ENCODE measurements at regions not wholly inside any gene's neighbourhood (a gene's known extent, or its start where the extent isn't known, plus 50 kb on each side); places are given as distances from the start of the nearest gene placed in this dataset.

GRCh38 chr3:72190050-72190449 is 405.1 kb upstream of the PROK2 start:
- H3K36me3 Mint-ChIP-seq (ENCODE audit: low read depth): no peaks in the 10 kb centered on the region

DNA sequence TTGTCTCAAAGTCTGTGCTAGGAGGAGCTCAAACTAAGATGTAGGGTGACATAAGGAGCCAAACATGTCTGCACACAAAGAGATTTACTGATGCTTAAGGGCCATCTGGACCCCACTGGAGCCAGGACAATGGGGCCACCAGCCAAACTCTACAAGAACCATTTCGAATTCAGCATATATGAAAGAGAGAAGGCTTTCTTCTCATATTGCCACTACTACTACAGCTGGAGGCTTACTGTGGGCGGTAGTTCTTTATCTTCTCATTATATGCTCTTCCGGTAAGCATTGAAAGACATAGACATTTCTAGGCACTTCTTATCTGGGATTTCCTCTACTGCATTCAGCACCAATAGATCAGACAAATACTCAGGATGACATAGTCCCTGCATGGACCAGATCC is 404.4 kb upstream of the PROK2 start:
- Mint-ChIP-seq H3K36me3 (ENCODE audit: low read depth) (no peaks in the 10 kb centered on the region), H3K27ac (no peak overlapping the region), H3K4me3 (no peak overlapping the region), H3K9me3 (no peaks in the 10 kb centered on the region), H3K27me3 (peaks cover 7% of the 10 kb centered on the region), H3K4me1 (peaks cover 8% of the 10 kb centered on the region)
- no peak for ATAC-seq (replicated peaks)

More at GRCh38 chr3:72190050-72190449, 405.1 kb upstream of the PROK2 start:
- no peak for ATAC-seq (replicated peaks)
- no peak overlapping the region for H3K27ac Mint-ChIP-seq
- H3K27me3 Mint-ChIP-seq: peaks cover 7% of the 10 kb centered on the region
- no peaks in the 10 kb centered on the region for H3K9me3 Mint-ChIP-seq
- H3K4me3 Mint-ChIP-seq: no peak overlapping the region
- peaks cover 8% of the 10 kb centered on the region for H3K4me1 Mint-ChIP-seq

DNA sequence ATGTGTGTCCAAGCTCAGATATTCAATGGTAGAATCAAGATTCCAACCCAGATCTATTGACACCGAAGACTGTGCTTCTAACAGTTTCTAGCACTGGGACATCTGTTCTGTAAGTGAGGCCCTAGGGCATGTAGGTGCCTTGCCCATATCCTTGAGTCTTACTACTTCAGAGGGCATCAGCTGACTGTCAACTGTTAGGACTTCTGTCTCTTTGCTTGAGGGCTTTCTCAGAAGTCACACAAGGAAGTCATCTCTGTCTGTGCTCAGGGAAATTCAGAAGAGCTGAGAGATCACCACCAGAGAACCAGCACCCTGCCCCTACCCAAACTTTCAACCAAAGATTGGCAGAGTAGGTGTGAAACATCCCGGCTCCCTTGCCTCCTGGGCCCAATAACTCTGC is 403.6 kb upstream of the PROK2 start:
- Mint-ChIP-seq H3K27ac (no peak overlapping the region), H3K4me1 (peaks cover 8% of the 10 kb centered on the region), H3K9me3 (no peaks in the 10 kb centered on the region), H3K4me3 (no peak overlapping the region), H3K27me3 (peaks cover 7% of the 10 kb centered on the region), H3K36me3 (ENCODE audit: low read depth) (no peaks in the 10 kb centered on the region)
- ATAC-seq (replicated peaks): no peak

- peaks cover 8% of the 10 kb centered on the region for H3K4me1 Mint-ChIP-seq
- no peaks in the 10 kb centered on the region for H3K9me3 Mint-ChIP-seq
- no peak overlapping the region for H3K27ac Mint-ChIP-seq
- no peak for ATAC-seq (replicated peaks)
- H3K4me3 Mint-ChIP-seq: no peak overlapping the region
- no peaks in the 10 kb centered on the region for H3K36me3 Mint-ChIP-seq (ENCODE audit: low read depth)
- H3K27me3 Mint-ChIP-seq: peaks cover 6% of the 10 kb centered on the region
Observed at GRCh38 chr3:72187131-72187530, 402.2 kb upstream of the PROK2 start.

DNA sequence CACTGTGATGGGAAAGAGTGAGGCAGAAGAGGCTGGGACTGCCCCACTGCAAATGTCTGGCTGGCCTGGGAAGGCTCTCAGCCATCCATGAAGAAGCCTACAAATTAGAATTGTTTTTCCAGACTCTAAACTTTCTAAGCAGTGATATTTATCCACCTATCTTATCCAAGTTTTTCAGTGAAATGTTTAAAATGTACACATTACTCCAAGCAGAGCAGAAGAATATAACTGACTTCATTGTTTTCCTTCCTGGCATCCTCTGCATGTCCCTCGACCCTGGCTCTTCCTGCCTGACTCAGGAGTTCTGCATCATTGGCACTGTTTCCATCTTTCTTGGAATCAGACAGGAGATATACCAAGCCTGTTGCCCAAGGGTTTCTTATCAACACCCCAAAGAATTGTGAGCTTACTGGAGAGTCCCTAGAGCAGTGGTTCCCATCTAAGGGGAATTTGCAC is 401.5 kb upstream of the PROK2 start:
- Mint-ChIP-seq H3K4me1 (peaks cover 8% of the 10 kb centered on the region), H3K9me3 (no peaks in the 10 kb centered on the region), H3K27ac (peak overlapping the region; percentile 70), H3K27me3 (peaks cover 10% of the 10 kb centered on the region), H3K4me3 (peak overlapping the region; percentile 26), H3K36me3 (ENCODE audit: low read depth) (no peaks in the 10 kb centered on the region)
- ATAC-seq (replicated peaks): peak; percentile 44

GRCh38 chr3:72185549-72186399 is 400.8 kb upstream of the PROK2 start:
- peaks cover 16% of the 10 kb centered on the region for H3K27me3 Mint-ChIP-seq
- H3K4me3 Mint-ChIP-seq: peak overlapping the region; percentile 26
- H3K4me1 Mint-ChIP-seq: peaks cover 8% of the 10 kb centered on the region
- no peaks in the 10 kb centered on the region for H3K9me3 Mint-ChIP-seq
- H3K27ac Mint-ChIP-seq: peak overlapping the region; percentile 70
- H3K36me3 Mint-ChIP-seq (ENCODE audit: low read depth): no peaks in the 10 kb centered on the region
- ATAC-seq (replicated peaks): peak; percentile 97

DNA sequence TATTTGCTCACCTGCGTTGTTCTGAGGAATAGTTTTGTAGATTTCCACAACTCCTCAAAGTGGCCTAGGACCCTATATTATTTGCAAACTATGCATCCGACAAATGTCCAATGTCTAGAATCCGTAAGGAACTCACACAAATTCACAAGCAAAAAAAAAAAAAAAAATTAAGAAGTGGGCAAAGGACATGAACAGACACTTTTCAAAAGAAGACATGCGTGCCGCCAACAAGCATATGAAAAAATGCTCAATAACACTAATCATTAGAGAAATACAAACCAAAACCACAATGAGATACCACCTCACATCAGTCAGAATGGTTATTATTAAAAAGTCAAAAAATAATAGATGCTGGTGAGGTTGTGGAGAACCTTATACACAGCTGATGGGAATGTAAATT is 398.5 kb upstream of the PROK2 start:
- no peak overlapping the region for H3K4me3 Mint-ChIP-seq
- peaks cover 8% of the 10 kb centered on the region for H3K4me1 Mint-ChIP-seq
- peaks cover 21% of the 10 kb centered on the region for H3K27me3 Mint-ChIP-seq
- H3K27ac Mint-ChIP-seq: no peak overlapping the region
- H3K36me3 Mint-ChIP-seq (ENCODE audit: low read depth): no peaks in the 10 kb centered on the region
- no peak for ATAC-seq (replicated peaks)
- H3K9me3 Mint-ChIP-seq: no peaks in the 10 kb centered on the region

- Mint-ChIP-seq H3K4me1 (peaks cover 8% of the 10 kb centered on the region), H3K4me3 (no peak overlapping the region), H3K27ac (no peak overlapping the region), H3K9me3 (no peaks in the 10 kb centered on the region), H3K27me3 (peaks cover 25% of the 10 kb centered on the region), H3K36me3 (ENCODE audit: low read depth) (no peaks in the 10 kb centered on the region)
- ATAC-seq (replicated peaks): no peak
Observed at GRCh38 chr3:72182206-72182605, 397.3 kb upstream of the PROK2 start.

- H3K9me3 Mint-ChIP-seq: no peaks in the 10 kb centered on the region
- H3K27me3 Mint-ChIP-seq: peaks cover 33% of the 10 kb centered on the region
- H3K27ac Mint-ChIP-seq: no peak overlapping the region
- H3K4me1 Mint-ChIP-seq: peaks cover 3% of the 10 kb centered on the region
- no peaks in the 10 kb centered on the region for H3K36me3 Mint-ChIP-seq (ENCODE audit: low read depth)
- no peak overlapping the region for H3K4me3 Mint-ChIP-seq
- ATAC-seq (replicated peaks): no peak
Observed at GRCh38 chr3:72181251-72181650, 396.3 kb upstream of the PROK2 start.

- Mint-ChIP-seq H3K27me3 (peaks cover 42% of the 10 kb centered on the region), H3K9me3 (peaks cover 4% of the 10 kb centered on the region), H3K4me3 (no peak overlapping the region), H3K36me3 (ENCODE audit: low read depth) (no peaks in the 10 kb centered on the region), H3K27ac (no peak overlapping the region), H3K4me1 (no peaks in the 10 kb centered on the region)
- no peak for ATAC-seq (replicated peaks)
Observed at GRCh38 chr3:72180405-72180804, 395.5 kb upstream of the PROK2 start.

GRCh38 chr3:72179107-72179464 is 394.1 kb upstream of the PROK2 start:
- Mint-ChIP-seq H3K4me3 (no peak overlapping the region), H3K9me3 (peaks cover 4% of the 10 kb centered on the region), H3K36me3 (ENCODE audit: low read depth) (no peaks in the 10 kb centered on the region), H3K4me1 (no peaks in the 10 kb centered on the region), H3K27me3 (peaks cover 52% of the 10 kb centered on the region), H3K27ac (no peak overlapping the region)
- no peak for ATAC-seq (replicated peaks)

GRCh38 chr3:72178463-72179106 is 393.6 kb upstream of the PROK2 start:
- Mint-ChIP-seq H3K4me1 (no peaks in the 10 kb centered on the region), H3K27me3 (peaks cover 56% of the 10 kb centered on the region), H3K4me3 (no peak overlapping the region), H3K27ac (no peak overlapping the region), H3K36me3 (ENCODE audit: low read depth) (no peaks in the 10 kb centered on the region), H3K9me3 (peaks cover 4% of the 10 kb centered on the region)
- no peak for ATAC-seq (replicated peaks)

DNA sequence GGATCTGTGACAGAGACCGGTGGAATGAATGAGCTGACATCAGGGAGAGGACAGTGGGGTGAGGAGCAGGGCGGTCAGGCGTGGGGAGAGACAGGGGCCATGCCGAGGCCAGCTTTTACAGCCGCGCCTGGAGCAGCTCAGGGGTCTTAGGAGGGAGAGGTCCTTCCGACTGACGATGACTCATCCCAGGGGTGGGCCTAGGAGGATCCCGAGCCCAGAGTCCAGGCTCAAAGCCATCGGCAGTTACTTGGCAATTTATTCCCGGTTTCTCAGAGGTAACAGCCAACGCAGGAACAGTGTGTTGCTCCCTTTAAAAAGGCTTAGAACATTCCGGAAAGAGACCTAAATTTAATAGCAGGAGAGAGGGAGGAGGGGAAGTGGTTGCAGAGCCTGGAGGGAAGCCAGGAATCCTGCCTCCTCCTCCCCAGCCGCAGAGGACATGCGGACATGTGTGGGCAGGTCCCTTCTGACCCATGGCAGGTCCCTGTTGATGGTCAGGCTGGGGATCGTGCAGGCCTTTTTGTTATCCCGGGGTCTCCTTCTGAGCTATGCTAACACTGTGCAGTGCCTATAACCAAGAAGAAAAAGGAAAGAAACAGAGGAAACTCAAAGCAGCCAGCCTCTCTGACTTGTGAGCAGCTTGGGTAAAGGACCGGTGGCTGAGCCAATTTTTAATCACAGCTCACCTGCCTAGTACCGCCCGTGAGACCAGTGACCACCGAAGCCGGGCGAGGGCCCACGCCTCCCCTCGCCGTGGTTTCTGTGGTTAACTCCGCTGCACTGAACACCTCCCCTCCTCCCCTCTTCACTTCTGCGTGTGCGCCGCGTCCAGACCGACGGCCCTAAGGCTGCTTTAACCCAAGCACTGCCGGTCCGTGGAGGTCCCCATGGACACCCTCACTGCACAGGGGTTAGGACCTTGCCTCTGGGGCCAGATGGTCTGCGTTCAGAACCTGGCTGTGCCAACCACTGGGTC is 392.4 kb upstream of the PROK2 start:
- Mint-ChIP-seq H3K9me3 (peaks cover 4% of the 10 kb centered on the region), H3K27me3 (peaks cover 59% of the 10 kb centered on the region), H3K27ac (no peak overlapping the region), H3K4me1 (no peaks in the 10 kb centered on the region), H3K4me3 (no peak overlapping the region), H3K36me3 (ENCODE audit: low read depth) (no peaks in the 10 kb centered on the region)
- ATAC-seq (replicated peaks): peak; percentile 23

DNA sequence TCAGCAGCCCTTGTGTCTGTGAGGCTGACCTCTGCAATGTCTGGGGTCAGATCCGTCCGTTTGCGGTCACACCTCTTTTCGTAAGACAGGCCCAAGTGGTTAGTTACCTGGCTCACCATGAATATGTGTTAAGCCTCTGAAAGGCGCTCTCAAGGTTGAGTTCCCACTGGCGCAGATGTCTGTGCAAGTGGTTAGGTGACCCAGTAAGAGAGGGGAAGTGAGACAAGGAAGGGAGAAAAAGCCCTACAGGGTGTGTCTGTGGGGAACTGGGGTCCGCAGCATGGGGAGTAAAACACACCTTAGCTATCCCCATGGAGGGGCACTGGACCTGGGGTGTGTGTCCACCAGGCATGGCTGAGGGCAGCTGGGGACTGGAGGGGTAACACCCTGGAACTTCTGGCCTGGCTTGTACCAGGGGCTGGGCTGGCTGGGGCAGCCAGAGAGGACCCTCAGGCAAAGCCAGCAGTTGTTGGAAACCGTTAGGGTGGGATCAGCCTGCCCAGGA is 391.6 kb upstream of the PROK2 start:
- Mint-ChIP-seq H3K36me3 (ENCODE audit: low read depth) (no peaks in the 10 kb centered on the region), H3K27me3 (peaks cover 55% of the 10 kb centered on the region), H3K4me3 (no peak overlapping the region), H3K9me3 (peaks cover 4% of the 10 kb centered on the region), H3K4me1 (no peaks in the 10 kb centered on the region), H3K27ac (no peak overlapping the region)
- no peak for ATAC-seq (replicated peaks)

All from activated T-helper 17 cell treated with anti-CD3 and anti-CD28 coated beads, Interleukin-2, amount 50 U/mL, for 72 hours (primary cell).